Hepatocyte (in vitro differentiated cells): ENCODE measurements at regions not wholly inside any gene's neighbourhood (a gene's known extent, or its start where the extent isn't known, plus 50 kb on each side); places are given as distances from the start of the nearest gene placed in this dataset.

Experiments
- DNase-seq: peaks from one replicate; pipeline ENCODE4 v3.0.0-alpha.2; 2016; ENCODE audit warnings: low spot score
- H2AFZ ChIP-seq: fragments of 200-600 bp; sonication (generic); 2 replicates; pipeline ENCODE4 v1.6.0; 2016; ENCODE audit warnings: antibody characterized with exemption, mild to moderate bottlenecking
- H3K27ac ChIP-seq: fragments of 200-600 bp; sonication (generic); 2 replicates; pipeline ENCODE4 v1.5.1; 2016; ENCODE audit warnings: mild to moderate bottlenecking
- H3K27me3 ChIP-seq: fragments of 200-600 bp; sonication (generic); 2 replicates; pipeline ENCODE4 v1.6.1; 2016
- H3K36me3 ChIP-seq: fragments of 200-600 bp; sonication (generic); replicated peaks from 2 replicates; pipeline ENCODE4 v1.5.1; 2016; ENCODE audit warnings: low read depth; ENCODE audit not compliant: insufficient read depth
- H3K4me1 ChIP-seq: fragments of 200-600 bp; sonication (generic); 2 replicates; pipeline ENCODE4 v1.5.1; 2016; ENCODE audit warnings: mild to moderate bottlenecking, moderate library complexity; ENCODE audit not compliant: insufficient read depth
- H3K4me2 ChIP-seq: fragments of 200-600 bp; sonication (generic); 2 replicates; pipeline ENCODE4 v1.6.0; 2016
- H3K4me3 ChIP-seq: fragments of 200-600 bp; sonication (generic); 2 replicates; pipeline ENCODE4 v1.5.1; 2016; ENCODE audit warnings: mild to moderate bottlenecking
- H3K79me2 ChIP-seq: fragments of 200-600 bp; sonication (generic); 2 replicates; pipeline ENCODE4 v1.6.0; 2017; ENCODE audit warnings: mild to moderate bottlenecking
- H3K9me2 ChIP-seq: fragments of 200-600 bp; sonication (generic); replicated peaks from 2 replicates; pipeline ENCODE4 v1.6.0; 2017; ENCODE audit warnings: mild to moderate bottlenecking; ENCODE audit not compliant: insufficient read depth
- H3K9me3 ChIP-seq: fragments of 200-600 bp; sonication (generic); 2 replicates; pipeline ENCODE4 v1.5.1; 2016; ENCODE audit warnings: low read depth, mild to moderate bottlenecking
- H4K20me1 ChIP-seq: fragments of 200-600 bp; sonication (generic); 2 replicates; pipeline ENCODE4 v1.6.0; 2016; ENCODE audit warnings: mild to moderate bottlenecking; ENCODE audit not compliant: insufficient read depth, poor library complexity, severe bottlenecking
- EZH2 ChIP-seq: fragments of 200-600 bp; sonication (generic); IDR thresholded peaks from 2 replicates; pipeline ENCODE4 v1.6.1; 2016; ENCODE audit warnings: antibody characterized with exemption, mild to moderate bottlenecking, borderline replicate concordance
- EZH2phosphoT487 ChIP-seq: fragments of 200-600 bp; sonication (generic); IDR thresholded peaks from one replicate; pipeline ENCODE4 v1.6.1; 2018; ENCODE audit warnings: antibody characterized with exemption, mild to moderate bottlenecking, low read depth, moderate library complexity; ENCODE audit not compliant: unreplicated experiment, severe bottlenecking
- WGBS: methylation state at CpG from one replicate; pipeline ENCODE4 v1.1.6; 2016; ENCODE audit warnings: low lambda C conversion rate; ENCODE audit errors: missing lambda C conversion rate; 5-methylcytosine and 5-hydroxymethylcytosine counted together
- TF ChIP-seq, protein P1 (sequence below): fragments of 200-600 bp; sonication (generic); IDR thresholded peaks from 2 replicates; pipeline ENCODE4 v1.5.1; 2016; ENCODE audit warnings: antibody characterized with exemption, mild to moderate bottlenecking; ENCODE audit not compliant: poor library complexity

DNA sequence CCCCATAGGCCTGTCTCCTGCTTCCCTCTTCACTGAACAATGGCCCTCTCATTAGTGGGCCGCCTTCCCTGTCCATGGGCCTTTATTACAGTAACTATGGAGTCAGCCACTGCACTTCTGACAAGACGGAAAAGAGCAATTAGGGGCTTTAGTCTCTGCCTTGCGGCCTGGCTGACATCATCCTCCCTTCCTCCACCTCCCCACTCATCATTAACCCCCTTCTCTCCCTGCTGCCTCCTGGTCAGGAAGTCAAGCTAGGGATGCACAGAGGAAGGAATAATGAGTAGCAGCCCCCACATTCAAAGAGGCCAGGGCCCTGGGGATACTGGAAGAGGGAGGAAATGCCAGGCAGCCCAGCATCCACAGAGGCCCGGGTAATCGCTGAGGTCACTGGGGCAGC, 101.6 kb upstream of the PLXNA4 start:
- Histone ChIP-seq H3K4me3 (no peak overlapping the region), H3K9me2 (no peaks in the 10 kb centered on the region), H3K36me3 (no peaks in the 10 kb centered on the region), H3K27me3 (no peaks in the 10 kb centered on the region), H3K4me1 (no peaks in the 10 kb centered on the region), H3K4me2 (no peak overlapping the region), H3K9me3 (no peaks in the 10 kb centered on the region), H3K79me2 (no peaks in the 10 kb centered on the region), H4K20me1 (no peaks in the 10 kb centered on the region), H2AFZ (no peak overlapping the region), H3K27ac (no peak overlapping the region)
- WGBS, result 56% methylated on average over 5 of the region's 5 CpGs
- TF ChIP-seq EZH2phosphoT487 (no peak), EZH2 (no peak)
- TF ChIP-seq, protein P1, sequence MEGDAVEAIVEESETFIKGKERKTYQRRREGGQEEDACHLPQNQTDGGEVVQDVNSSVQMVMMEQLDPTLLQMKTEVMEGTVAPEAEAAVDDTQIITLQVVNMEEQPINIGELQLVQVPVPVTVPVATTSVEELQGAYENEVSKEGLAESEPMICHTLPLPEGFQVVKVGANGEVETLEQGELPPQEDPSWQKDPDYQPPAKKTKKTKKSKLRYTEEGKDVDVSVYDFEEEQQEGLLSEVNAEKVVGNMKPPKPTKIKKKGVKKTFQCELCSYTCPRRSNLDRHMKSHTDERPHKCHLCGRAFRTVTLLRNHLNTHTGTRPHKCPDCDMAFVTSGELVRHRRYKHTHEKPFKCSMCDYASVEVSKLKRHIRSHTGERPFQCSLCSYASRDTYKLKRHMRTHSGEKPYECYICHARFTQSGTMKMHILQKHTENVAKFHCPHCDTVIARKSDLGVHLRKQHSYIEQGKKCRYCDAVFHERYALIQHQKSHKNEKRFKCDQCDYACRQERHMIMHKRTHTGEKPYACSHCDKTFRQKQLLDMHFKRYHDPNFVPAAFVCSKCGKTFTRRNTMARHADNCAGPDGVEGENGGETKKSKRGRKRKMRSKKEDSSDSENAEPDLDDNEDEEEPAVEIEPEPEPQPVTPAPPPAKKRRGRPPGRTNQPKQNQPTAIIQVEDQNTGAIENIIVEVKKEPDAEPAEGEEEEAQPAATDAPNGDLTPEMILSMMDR, result no peak
- no peak for DNase-seq

DNA sequence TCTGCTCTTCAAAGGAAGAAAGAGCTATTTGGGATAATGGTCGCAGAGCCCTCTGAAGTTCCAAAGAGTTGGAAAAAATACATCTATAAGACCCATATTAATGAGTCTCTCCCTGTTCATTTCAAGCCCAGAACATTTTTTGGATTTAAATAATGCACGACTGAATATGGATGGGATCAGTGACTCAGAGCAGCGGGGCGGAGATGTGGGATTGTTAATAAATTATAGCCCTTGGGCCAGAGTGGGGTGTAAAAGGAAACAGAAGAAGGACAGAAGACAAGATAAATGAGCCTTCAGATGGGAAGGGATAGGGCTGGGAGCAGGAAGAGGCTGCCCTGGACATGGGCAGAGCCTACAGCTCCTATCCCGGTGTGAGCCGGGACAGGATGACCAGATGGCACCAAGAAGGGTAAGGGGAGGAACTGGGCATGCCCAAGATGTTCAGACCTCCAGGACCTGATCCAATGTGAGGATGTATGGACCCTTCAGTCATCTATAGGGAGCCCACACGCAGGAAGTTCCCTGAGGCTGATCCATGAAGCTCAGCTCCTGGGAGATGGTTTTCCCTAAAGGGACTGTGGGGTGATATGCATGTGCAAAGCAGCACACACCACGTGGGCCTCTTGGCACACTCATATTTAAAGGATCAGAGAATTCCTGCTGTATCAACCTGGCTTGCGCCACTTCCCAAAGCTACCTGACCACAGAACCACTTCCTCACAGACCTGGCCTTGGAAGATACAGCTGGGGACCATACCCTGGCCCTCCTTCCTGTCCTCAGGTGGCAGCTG, 96.1 kb upstream of the PLXNA4 start:
- 81% methylated on average over 9 of the region's 9 CpGs for WGBS

DNA sequence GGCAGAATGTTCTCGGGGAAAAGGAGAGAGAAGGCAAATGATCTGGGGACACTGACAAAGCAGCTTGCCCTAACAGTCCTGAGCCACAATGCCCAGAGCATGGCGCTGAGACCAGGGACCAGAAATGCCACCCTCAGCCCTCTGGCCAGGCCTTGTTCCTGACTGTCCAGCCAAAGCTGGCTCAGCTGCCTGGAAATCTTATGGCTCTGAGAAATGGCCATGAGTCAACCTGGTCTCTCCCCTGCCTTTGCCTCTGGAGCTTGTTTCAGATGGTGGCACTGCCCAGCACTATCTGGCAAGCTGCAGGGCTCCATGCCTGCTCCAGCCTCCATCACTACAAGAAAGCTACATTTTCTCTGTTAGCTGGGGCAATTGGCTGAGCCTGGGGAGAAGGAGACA, 90.5 kb upstream of the PLXNA4 start:
- H3K4me2 ChIP-seq, result no peak overlapping the region
- TF ChIP-seq, protein P1, result no peak
- no peak for TF ChIP-seq EZH2
- no peak for TF ChIP-seq EZH2phosphoT487
- no peaks in the 10 kb centered on the region for H3K9me2 ChIP-seq
- no peak overlapping the region for H3K27ac ChIP-seq
- no peaks in the 10 kb centered on the region for H4K20me1 ChIP-seq
- H2AFZ ChIP-seq, result no peak overlapping the region
- peaks cover 4% of the 10 kb centered on the region for H3K4me1 ChIP-seq
- H3K27me3 ChIP-seq, result no peaks in the 10 kb centered on the region
- H3K9me3 ChIP-seq, result no peaks in the 10 kb centered on the region
- 95% methylated on average over 2 of the region's 2 CpGs for WGBS
- no peaks in the 10 kb centered on the region for H3K79me2 ChIP-seq
- no peaks in the 10 kb centered on the region for H3K36me3 ChIP-seq
- no peak overlapping the region for H3K4me3 ChIP-seq
- no peak for DNase-seq

More for the DNA sequence above, 96.1 kb upstream of the PLXNA4 start:
- H3K36me3 ChIP-seq, result no peaks in the 10 kb centered on the region
- H3K27ac ChIP-seq, result no peak overlapping the region
- DNase-seq, result no peak
- no peak overlapping the region for H2AFZ ChIP-seq
- H3K4me1 ChIP-seq, result peaks cover 4% of the 10 kb centered on the region
- H3K4me2 ChIP-seq, result no peak overlapping the region
- TF ChIP-seq, protein P1, result no peak
- TF ChIP-seq EZH2, result no peak
- TF ChIP-seq EZH2phosphoT487, result no peak
- H3K9me3 ChIP-seq, result no peaks in the 10 kb centered on the region
- H4K20me1 ChIP-seq, result no peaks in the 10 kb centered on the region
- no peak overlapping the region for H3K4me3 ChIP-seq
- no peaks in the 10 kb centered on the region for H3K9me2 ChIP-seq
- no peaks in the 10 kb centered on the region for H3K79me2 ChIP-seq
- H3K27me3 ChIP-seq, result no peaks in the 10 kb centered on the region
